NCI-H1436 treated with DMSO at 0.1 percent for 48 hours (cell line): ENCODE measurements at regions not wholly inside any gene's neighbourhood (a gene's known extent, or its start where the extent isn't known, plus 50 kb on each side); places are given as distances from the start of the nearest gene placed in this dataset.
A peak's percentile ranks its signal among the peaks of the same experiment; 100 is the strongest.

Experiments used
- DNase-seq: peaks from one replicate; lab custom pipeline; 2025; lab: John Stamatoyannopoulos, UW

DNA sequence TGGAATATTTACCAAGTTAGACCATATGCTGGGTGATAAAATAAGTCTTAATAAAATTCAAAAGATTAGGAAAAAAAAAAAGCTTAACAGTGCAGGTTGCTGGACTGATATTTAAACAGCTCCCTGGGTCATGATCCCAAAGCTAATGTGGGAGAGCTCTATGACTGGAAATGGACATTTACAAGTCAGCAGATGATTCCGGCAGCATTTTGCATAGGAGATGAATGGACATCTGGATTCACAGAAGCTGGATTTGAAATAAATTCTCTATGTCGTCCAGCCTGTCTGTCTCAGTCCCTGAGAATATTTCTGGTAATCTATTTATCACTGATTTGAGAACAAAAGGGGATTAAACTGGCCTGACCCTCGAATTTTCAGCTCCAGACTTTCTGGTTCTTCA is 52.3 kb upstream of the KLHL25 start:
- no peak for DNase-seq

DNA sequence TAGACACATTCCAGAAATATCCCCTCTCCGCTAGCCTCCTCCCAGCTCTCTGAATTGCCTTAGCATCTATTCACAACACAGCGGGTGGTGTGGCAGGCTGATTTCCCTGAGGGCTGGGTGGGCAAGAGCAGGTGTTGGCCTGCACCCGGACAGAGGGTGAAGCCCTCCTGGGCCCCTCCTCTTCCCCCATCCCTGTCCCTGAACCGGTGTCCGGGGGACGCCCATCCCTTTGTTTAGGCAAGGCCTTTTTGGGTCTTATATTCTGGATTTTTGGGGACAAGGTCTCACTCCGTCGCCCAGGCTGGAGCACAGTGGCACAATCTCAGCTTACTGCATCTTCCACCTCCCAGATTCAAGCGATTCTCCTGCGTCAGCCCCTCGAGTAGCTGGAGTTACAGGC is 55.2 kb upstream of the KLHL25 start:
- no peak for DNase-seq

DNA sequence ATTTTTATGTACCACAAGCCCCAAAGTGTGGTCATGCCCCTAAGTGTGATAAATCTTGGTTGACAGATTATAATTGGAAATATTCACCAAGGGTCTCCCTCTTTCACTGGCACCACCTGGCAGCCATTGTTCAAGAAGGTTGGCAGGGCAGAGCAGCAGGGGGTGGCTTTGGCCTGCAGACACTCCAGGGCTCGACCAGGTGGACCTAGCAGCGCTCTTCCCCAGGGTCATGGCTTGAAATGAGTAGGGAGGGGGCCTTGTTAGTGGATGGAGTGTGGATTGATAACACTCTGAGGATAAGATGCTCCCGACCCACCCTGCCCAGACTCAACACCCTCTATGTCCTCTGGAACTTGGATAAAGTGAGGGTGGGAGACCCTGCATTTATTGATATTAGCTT is 58.2 kb upstream of the KLHL25 start:
- no peak for DNase-seq

DNA sequence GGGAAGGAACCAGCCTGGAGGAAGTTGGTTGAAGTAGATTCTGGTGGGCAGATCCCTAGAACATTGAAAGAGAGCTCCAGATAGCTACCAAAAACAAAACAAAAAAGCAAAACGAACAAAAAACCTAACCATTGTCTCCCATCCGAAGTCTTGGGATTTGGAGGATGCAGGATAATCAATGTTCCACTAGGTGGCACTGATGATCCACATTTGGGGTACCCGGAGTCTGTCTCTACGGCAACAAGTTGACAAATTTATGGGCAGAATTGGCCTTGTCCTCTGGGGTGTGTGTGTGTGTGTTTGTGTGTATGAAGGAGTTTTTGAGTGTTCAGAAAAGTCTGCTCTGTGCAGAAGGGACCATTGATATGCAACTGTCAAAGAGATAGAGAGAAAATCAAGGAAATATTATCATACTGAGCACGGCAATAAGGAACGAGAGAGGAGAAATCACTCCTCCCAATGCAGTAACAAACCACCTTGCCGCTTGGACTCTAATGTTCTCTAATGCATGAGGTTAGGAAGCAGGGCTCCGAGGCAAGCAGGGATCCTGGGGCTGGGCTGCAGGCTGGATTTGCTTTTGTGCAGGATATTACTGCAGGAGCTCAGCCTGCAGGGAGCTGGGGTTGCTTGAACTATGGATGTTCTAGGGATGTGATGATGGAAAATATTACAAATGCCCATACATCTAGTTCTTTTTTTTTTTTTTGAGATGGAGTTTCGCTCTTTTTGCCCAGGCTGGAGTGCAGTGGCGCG is 59.8 kb upstream of the KLHL25 start:
- no peak for DNase-seq

DNA sequence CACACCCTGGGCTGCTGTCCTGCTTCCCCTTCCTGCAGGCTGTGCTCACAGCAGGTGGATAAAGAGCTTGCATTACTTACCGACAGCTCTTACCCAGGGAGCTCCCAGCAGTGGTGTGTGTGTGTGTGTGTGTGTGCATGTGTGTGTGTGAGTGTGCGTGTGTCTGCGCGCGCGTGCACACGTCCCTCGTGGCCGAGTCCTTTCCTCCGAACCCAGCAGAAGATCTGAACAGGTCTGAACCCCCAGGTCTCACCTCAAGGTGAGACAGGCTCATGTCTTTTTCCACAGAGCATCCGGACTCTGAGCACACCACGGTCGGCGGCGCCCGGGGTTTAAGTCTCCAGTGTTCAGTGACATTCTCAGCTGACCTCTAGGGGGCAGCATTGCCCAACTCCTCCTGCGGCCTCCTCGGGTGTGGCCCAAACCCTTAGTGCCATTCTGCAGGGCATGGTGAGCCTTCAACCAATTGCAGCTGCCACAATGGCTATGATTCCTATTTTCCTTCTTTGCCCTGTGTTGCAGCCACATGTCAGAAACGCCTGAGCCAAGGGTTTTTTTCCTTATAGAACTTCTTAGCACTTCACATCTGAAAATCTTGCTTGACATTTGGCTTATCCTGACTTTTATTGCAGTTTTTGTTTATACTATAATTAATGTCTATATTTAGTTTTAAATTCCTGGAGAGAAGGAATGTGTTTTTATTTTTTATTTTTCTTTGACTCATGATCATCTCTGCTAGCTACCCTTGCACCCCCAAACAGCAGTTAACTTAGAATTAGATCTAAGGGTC is 64.1 kb upstream of the KLHL25 start:
- DNase-seq = peak; percentile 4

DNA sequence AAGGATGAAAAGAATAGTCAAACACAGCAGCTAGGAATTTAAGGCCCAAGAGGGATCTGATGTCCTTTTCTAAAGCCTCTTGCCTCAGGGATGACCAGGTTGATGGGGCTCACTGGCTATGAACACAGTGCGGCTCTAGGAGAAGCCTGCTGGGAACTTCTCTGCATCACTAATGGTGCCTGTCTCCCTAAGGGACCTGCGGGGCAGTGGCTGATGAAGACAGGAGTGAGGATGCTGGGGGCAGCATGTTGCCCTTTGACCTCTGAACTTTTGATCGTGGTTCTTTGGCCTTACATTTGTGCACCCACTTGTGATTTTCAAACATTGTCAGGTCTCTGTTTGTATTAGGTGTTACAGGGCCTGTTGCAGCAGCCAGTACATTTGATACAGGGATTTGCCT is 64.9 kb upstream of the KLHL25 start:
- DNase-seq = no peak

DNA sequence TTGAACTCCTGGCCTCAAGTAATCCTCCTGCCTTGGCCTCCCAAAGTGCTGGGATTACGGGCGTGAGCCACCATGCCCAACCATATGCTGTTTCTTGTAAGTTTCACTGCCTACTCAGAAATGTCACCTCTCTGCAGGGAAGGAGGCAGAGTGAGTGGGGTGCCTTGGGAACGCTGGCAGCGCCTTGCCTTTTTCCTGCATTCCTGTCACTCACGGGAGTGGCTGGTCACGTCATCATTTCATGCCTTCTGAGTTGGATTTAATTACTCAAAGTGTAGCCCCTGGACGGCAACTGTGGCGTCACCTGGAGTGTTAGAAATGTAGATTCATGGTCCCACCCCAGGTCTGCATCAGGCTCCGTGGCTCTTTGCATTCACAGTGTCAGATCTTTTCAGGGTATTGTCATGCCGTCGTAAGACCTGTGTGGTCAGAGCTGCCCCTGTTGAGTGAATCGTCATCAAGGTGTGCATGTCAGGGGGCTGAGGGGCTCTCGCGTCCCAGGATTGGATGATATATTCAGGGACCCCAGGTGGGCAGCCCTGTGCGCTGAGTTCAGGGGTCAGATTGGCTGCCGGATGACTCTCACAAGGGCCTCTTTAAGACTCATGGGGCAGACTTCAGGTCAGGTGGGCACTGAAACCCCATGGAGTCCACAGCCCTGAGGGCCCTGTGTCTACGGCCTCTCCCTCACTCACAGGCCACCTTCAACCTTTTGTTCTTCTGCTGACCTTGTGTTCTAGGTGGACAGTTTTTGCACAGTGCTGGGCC is 65.9 kb upstream of the KLHL25 start:
- DNase-seq = no peak

DNA sequence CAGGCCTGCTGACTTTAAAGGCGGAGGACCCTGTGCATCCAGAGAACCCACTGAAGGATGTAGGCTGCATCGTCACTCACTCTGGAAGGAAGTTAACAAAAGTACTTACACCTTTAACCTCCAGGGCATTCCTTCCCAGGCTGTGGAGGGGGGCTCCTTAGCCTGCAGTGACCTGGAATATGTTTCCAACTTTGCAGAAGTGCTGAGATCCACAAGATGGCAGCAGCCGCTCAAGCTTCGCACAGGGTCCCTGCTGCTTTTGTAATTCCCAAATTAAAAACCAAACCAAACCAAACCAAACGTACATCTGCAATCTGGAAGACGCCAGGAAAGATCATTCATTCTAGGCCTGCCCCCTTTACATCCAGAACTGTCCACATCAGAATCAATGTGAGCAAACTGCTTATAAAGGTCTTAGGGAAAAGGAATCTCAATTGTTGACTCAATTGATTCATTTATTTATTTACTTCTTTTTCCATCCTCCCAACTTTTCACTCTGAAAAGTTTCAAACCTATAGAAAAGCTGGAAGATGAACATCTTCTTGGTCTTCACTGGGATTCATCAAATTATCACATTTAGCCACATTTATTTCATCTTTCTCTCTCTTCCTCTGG is 70.5 kb upstream of the KLHL25 start:
- no peak for DNase-seq

DNA sequence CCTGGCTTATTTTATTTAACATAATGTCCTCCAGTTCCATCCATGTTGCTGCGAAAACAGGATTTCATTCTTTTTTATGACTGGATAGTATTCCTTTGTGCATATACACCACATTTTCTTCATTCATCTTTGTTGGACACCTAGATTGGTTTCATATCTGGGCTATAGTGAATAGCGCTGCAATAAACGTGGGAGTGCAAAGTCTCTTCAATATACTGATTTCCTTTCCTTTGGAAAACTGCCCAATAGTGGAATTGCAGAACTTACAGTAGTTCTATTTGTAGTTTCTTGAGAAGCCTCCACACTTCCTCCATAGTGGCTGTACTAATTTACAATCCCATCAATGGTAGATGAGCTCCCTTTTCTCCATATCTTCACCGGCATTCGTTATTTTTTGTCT is 72.5 kb upstream of the KLHL25 start:
- no peak for DNase-seq

DNA sequence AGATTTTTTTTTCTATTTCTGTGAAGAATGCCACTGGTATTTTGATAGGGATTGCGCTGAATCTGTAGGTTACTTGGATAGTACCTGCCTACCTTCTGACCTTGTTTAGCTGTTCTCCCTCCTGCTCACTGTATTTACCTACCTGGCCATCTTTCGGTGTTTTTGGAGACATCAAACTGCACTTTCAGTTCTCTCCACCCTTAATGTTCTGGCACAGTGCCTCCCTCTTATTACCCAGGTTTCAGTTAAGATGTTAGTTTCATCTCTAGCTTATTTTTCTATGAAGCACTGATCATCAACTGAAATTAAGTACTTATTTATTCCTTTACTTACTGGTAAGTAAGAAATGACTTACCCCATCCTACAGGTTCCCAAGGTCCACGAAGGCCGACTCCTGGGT is 74.4 kb upstream of the KLHL25 start:
- DNase-seq = no peak

DNA sequence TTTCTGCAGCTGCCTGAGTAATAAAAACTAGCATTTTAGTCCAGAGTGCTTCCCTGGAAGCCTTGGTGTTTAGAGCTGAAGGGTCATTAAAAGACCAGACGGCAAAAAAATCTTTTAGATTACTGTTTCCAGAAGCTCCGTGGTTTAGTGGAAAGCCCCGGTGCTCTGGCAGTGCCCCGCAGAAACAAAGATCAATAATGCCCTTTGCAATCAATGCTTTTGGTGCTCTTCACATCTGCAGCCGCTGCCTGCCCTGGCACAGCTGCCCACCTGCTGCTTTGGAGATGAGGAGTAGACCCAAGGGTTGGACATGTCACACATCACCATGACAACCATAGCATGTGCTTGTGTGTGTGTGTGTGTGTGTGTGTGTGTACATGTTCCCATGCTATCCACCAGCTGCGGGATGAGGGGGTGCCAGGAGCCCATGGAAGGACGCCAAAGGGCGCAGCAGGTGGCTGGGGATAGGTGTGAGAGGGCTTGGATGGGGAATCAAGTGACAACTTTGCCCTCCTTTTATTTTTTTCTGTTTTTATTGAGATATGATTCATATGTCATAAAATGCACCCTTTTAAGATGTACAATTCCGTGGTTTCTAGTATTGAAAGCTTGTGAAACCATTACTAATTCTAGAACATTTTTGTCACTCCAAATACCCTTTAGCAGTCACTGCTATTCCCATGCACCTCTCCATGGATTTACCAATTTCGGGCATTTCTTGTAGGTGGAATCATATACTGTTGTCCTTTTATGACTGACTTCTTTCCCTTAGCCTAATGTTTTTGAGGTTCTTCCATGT is 75.7 kb upstream of the KLHL25 start:
- DNase-seq = no peak

DNA sequence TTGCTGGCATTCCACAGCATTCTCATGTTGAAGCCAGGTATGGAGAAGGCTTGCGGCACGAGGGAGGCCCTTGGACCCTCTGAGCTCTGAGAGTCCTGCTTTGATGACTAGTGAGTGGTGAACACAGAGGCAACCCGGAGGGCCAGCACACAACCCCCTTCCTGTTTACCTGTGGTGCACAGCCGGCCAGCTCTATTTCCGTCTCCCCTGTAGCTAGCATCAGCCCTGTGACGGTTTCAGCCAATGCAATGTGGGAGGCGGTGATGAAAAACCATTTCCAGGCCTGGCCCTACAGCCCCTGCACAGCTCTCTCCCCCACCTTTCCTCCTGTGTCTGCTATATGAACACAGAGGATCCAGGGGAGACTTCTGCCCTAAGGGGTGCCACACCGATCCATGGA is 76.8 kb upstream of the KLHL25 start:
- no peak for DNase-seq

DNA sequence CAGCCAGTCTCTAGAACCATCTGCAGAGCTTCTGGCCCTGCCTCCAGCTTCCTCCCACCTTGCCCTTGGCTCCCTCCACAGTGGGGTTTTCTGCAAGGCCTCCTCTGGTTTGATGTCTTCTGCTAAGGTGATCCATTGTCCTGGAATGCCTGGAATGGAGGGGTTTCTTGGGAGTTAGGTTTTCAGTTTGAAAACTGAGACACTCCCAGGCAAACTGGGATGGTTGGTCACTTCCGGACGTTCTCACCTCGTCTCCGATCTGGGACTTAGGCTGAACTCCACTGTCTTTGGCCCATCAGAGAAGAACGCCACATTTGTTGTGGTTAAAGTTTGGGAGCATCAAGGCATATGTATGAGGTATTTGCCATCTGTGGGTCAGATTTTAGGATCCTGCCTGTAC is 77.4 kb upstream of the KLHL25 start:
- no peak for DNase-seq

DNA sequence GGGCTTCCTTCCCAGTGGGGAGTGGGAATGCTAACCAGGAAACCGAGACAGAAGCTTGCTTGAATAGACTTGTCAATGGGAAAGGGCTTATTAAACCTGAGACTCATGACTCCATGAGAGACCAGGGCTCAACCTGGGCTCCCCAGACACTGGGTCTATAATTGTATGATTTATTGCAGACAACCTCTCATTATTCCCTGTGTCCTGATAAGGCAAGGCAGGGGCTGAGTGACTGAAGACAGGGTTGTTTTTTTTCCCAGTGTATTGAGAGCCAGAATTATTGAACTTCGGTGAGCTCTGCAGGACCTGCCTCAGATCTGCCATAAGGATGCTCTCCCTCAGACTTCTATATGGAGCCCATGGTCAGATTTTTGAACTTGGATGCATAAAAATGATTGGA is 79.5 kb upstream of the KLHL25 start:
- DNase-seq = no peak

DNA sequence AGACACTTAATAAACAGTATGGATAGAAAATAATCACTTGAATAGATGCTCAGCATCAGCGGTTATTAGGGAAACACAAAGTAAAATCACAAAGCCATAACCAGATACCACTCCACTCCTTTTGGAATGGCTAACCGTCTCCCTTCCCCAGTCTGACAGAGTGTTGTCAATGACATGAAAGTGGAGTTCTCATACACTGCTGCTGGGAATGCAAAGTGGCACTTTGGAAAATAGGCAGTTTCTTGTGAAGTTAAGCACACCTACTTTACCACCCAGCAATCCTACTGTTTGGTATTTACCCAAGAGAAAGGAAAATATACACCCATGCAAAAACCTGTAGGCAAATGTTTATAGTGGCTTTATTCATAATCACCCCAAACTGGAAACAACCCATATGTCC is 81.0 kb upstream of the KLHL25 start:
- DNase-seq = no peak

DNA sequence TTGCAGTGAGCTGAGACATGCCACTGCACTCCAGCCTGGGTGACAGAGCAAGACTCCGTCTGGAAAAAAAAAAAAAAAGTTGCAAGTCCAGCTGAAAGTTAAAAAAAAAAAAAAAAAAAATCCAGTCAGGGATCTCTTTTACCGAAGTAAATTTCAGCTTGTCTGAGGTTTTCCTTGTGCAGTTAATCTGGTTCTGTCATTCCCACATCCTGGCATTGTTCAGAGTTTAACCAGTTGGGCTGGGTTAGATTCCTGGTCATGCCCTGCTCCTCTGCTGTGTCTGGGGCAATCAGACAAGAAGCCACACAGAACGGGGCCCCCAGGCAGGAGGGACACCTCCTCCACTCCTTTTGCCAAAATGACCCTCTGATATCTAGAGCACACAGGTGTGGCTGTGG is 84.1 kb upstream of the KLHL25 start:
- DNase-seq = no peak

DNA sequence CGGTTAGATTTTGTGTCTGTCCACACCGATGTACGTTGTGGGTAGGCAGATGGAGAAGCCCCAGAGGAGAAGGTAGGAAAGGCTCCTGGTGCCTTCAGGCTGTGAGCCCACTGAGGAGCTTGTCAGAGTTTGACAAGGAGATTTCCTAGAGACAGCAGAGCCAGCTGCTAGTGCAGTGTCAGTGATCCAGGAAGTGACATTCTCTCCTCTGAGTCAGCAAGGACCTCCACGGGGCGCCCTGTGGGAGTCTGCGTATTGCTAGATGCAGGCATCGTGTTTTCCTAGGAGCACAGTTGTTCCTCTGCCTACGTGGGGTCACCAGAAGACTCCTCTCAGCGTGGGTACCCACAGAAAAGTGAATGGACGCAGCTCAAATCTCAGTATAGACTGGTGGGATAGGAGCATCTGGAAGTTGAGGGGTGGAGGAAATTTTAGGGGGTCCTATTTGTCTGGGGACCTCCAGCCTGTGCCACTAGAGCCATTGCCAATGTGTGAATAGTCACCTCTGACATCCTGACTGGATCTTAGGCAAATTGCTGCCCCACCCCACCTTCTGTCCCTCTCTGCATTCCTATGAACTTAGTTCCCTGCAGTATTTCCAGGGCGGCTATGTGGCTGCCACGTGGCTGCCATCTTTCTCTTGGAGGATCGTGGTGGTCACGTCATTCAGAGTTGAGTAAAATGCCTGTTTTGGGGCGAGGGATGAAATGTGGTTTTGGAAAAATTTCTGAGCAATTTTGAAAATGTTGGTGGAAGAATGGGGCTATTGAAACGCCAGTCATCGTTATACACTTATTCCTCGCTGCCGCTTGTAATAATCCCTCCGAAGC is 84.8 kb upstream of the KLHL25 start:
- no peak for DNase-seq

DNA sequence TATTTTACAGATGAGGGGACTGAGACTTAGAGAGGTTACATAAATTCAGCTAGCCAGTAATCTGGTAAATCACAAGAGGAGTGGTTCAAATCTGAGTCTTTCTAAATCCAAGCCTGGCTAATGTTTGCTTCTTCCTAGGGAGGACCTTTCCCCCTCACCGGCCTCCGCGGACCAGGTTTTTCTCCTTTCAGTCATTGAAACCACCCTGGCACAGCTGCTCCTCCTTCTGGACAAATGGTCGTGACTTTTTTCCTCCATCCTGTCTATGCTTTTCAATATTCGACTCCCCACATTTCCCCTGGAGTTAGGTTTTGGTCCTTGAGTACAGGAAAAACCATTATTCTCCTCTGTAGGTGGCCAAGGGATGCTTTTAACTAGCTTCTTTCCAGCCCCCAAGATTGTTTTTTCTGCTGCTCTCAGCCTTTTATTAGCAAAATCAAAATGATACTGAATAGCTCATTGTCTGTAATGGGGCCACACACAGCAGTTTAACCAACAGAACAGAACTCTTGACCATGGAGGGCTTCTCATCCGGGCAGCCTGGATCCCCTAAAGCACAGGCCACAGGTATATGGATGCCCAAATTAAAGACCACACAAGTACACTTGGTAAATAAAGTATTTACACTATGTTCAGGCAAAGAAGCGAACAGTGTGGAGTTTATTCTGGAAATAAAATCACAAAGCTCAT is 85.9 kb upstream of the KLHL25 start:
- no peak for DNase-seq

DNA sequence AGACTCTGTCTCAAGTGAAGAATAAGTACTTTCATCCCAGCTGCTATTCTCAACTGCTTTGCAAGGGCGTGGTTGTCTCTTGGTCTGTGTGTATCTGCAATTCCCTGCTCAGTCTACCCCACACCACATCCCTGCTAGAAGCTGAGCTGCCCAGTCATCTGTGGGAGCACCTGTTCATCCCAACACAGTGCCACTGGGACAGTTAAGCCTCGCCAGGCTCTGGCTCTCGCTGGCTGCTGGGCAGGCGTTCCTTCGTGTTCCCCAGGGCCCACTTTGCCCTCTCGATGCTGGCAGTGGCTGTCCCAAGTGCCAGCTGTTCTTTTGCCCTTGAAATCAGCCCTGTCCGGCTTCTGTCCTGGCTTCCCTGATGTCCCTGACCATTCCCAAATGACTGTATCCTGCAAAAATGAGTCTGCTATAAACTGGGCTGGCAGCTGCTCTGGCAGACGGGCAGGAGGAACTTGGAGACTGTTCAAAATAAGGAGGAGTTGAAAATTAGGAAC is 91.6 kb upstream of the KLHL25 start:
- no peak for DNase-seq
